DOHH2 (cell line): ENCODE measurements at regions not wholly inside any gene's neighbourhood (a gene's known extent, or its start where the extent isn't known, plus 50 kb on each side); places are given as distances from the start of the nearest gene placed in this dataset.

Experiments
- EZH2phosphoT487 ChIP-seq: fragments of 200-600 bp; sonication (generic); IDR thresholded peaks from 2 replicates; pipeline ENCODE4 v1.6.1; 2017; ENCODE audit warnings: borderline replicate concordance, mild to moderate bottlenecking, antibody characterized with exemption, low read length, moderate library complexity, mixed read lengths
- TF ChIP-seq, protein P1 (sequence below): fragments of 200-600 bp; sonication (generic); IDR thresholded peaks from one replicate; pipeline ENCODE4 v1.5.1; 2014; ENCODE audit warnings: antibody characterized with exemption, mild to moderate bottlenecking, low read depth, low read length; ENCODE audit not compliant: poor library complexity, severe bottlenecking

DNA sequence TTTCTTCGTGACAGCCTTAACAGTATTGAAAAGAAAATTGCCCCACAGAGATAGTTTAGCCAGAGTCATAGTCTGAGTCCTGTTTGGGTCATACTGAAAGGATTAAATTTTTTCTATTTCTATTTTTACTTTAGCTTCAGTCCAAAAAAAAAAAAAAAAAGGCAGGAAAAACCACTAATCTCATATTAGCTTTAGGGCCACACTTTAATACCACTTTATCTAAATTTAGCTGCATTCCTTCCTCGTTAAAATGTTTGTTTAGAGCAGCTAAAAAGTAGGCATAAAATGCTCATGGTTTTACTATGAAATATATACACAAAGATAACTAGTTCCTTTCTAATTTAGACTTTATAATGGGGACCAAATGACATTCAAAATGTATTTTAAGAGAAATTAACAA is 216.5 kb upstream of the TMEM196 start:
- TF ChIP-seq, protein P1, sequence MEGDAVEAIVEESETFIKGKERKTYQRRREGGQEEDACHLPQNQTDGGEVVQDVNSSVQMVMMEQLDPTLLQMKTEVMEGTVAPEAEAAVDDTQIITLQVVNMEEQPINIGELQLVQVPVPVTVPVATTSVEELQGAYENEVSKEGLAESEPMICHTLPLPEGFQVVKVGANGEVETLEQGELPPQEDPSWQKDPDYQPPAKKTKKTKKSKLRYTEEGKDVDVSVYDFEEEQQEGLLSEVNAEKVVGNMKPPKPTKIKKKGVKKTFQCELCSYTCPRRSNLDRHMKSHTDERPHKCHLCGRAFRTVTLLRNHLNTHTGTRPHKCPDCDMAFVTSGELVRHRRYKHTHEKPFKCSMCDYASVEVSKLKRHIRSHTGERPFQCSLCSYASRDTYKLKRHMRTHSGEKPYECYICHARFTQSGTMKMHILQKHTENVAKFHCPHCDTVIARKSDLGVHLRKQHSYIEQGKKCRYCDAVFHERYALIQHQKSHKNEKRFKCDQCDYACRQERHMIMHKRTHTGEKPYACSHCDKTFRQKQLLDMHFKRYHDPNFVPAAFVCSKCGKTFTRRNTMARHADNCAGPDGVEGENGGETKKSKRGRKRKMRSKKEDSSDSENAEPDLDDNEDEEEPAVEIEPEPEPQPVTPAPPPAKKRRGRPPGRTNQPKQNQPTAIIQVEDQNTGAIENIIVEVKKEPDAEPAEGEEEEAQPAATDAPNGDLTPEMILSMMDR, result no peak
- TF ChIP-seq EZH2phosphoT487, result no peak
